GM10248 (cell line): ENCODE measurements at regions not wholly inside any gene's neighbourhood (a gene's known extent, or its start where the extent isn't known, plus 50 kb on each side); places are given as distances from the start of the nearest gene placed in this dataset.
"Not testable (repeated sequence)": the region's sequence is repeated elsewhere in the genome, so short reads cannot be mapped to it uniquely, and the experiment has no call there.

Source experiments
- CTCF ChIA-PET: fragments of 300-600 bp; sonication (Branson Sonifier 250); formaldehyde crosslinking; extraction: SDS; loops from one replicate; lab custom pipeline; 2021; ENCODE audit warnings: antibody characterized with exemption; lab: Yijun Ruan, JAX
- POLR2A ChIA-PET: fragments of 350-650 bp; sonication (Branson Sonifier 250); formaldehyde crosslinking; extraction: SDS; loops from one replicate; lab custom pipeline; 2020; ENCODE audit warnings: antibody characterized with exemption; lab: Yijun Ruan, JAX
- DNase-seq: peaks from one replicate; pipeline ENCODE4 v3.0.0; 2012; ENCODE audit errors: extremely low spot score
- CTCF ChIP-seq: IDR thresholded peaks from 2 replicates; pipeline ENCODE4 v1.5.1; 2012; ENCODE audit warnings: mild to moderate bottlenecking, low read depth; ENCODE audit errors: extremely low read depth, missing control alignments, control extremely low read depth

GRCh38 chr1:224053456-224053855 is 60.5 kb upstream of the FBXO28 start:
- ChIA-PET CTCF (interaction anchor here (1.0 kb wide), 1 partner anchor 11 kb away, joined by 3 read pairs; no protein-coding TSS in a partner anchor), POLR2A (no interaction called here)
- no peak for TF ChIP-seq CTCF
- DNase-seq, result no peak

GRCh38 chr1:224052772-224053171 is 61.1 kb upstream of the FBXO28 start:
- TF ChIP-seq CTCF, result no peak
- DNase-seq, result no peak
- CTCF ChIA-PET, result interaction anchor here (3.1 to 4.1 kb wide), 2 partner anchors 15 to 241 kb away, joined by 20 to 22 read pairs; no protein-coding TSS in a partner anchor
- POLR2A ChIA-PET, result no interaction called here

GRCh38 chr1:224051782-224052181 is 62.1 kb upstream of the FBXO28 start:
- DNase-seq, POLR2A ChIA-PET: not testable (repeated sequence)
- CTCF ChIA-PET, result interaction anchor here (0.9 to 4.1 kb wide), 17 partner anchors 9 to 356 kb away, joined by 3 to 36 read pairs (median 4); no protein-coding TSS in a partner anchor

- POLR2A ChIA-PET, result no interaction called here
- TF ChIP-seq CTCF, result no peak
- DNase-seq, result no peak
- CTCF ChIA-PET, result interaction anchor here (0.7 to 4.1 kb wide), 24 partner anchors 9 to 438 kb away, joined by 3 to 36 read pairs (median 4); no protein-coding TSS in a partner anchor
These were observed 62.9 kb upstream of the FBXO28 start for GRCh38 chr1:224051086-224051406.

GRCh38 chr1:224047538-224047937 is 66.4 kb upstream of the FBXO28 start:
- DNase-seq, result no peak
- ChIA-PET CTCF (no interaction called here), POLR2A (no interaction called here)
- no peak for TF ChIP-seq CTCF

- no peak for DNase-seq
- no peak for TF ChIP-seq CTCF
- ChIA-PET CTCF (no interaction called here), POLR2A (no interaction called here)
These were observed 68.4 kb upstream of the FBXO28 start for GRCh38 chr1:224045556-224045955.

GRCh38 chr1:224044420-224044819 is 69.5 kb upstream of the FBXO28 start:
- CTCF ChIA-PET, result no interaction called here
- POLR2A ChIA-PET, result no interaction called here
- no peak for DNase-seq
- TF ChIP-seq CTCF, result no peak
